ENCODE measurements at regions not wholly inside any gene's neighbourhood (a gene's known extent, or its start where the extent isn't known, plus 50 kb on each side); places are given as distances from the start of the nearest gene placed in this dataset.

GRCh38 chr17:77304746-77305473, 164.1 kb downstream of the SEC14L1 start (continued):
- TF ChIP-seq ZNF205 (CRISPR knock-in tag; IDR thresholded peaks at IDR 0.05): peak; percentile 73; the same call in 1 of the 2 replicates
- peak; percentile 51 for TF ChIP-seq FOXA3 (CRISPR knock-in tag; IDR thresholded peaks at IDR 0.05)
- TF ChIP-seq RARA (CRISPR knock-in tag; IDR thresholded peaks at IDR 0.05): peak; percentile 91
- peak; percentile 12; the same call in 1 of the 2 replicates for TF ChIP-seq POGZ (CRISPR knock-in tag; IDR thresholded peaks at IDR 0.05)
- no peak for TF ChIP-seq NPAS2 (CRISPR knock-in tag; IDR thresholded peaks at IDR 0.05; ENCODE audit: borderline replicate concordance)
- no peak for TF ChIP-seq KLF12 (CRISPR knock-in tag; IDR thresholded peaks at IDR 0.05; ENCODE audit: borderline replicate concordance)
- TF ChIP-seq RARG (CRISPR knock-in tag; IDR thresholded peaks at IDR 0.05; ENCODE audit: low read depth): no peak
- TF ChIP-seq TOE1 (CRISPR knock-in tag; IDR thresholded peaks at IDR 0.05): no peak
- TF ChIP-seq ADNP (CRISPR knock-in tag; IDR thresholded peaks at IDR 0.05): no peak
- TF ChIP-seq ZNF121 (CRISPR knock-in tag; IDR thresholded peaks at IDR 0.05): no peak
- TF ChIP-seq E2F5 (CRISPR knock-in tag; conservative IDR thresholded peaks at IDR 0.05): no peak
- TF ChIP-seq ZNF264 (CRISPR knock-in tag; IDR thresholded peaks at IDR 0.05): no peak
- TF ChIP-seq ATF1 (CRISPR knock-in tag; IDR thresholded peaks at IDR 0.05): no peak
- peak; percentile 18; the same call in 1 of the 2 replicates for TF ChIP-seq NFKB2 (CRISPR knock-in tag; IDR thresholded peaks at IDR 0.05; ENCODE audit: borderline replicate concordance)
- TF ChIP-seq ZNF292 (CRISPR knock-in tag; IDR thresholded peaks at IDR 0.05; ENCODE audit: borderline replicate concordance, low read depth): peak; percentile 85; the same call in 1 of the 2 replicates
- TF ChIP-seq GABPA (IDR thresholded peaks at IDR 0.05; ENCODE audit: low read depth, low read length): no peak
- no peak for TF ChIP-seq GABPA (CRISPR knock-in tag; IDR thresholded peaks at IDR 0.05; ENCODE audit: low read depth)
- TF ChIP-seq ATM (IDR thresholded peaks at IDR 0.05; ENCODE audit: borderline replicate concordance): no peak
- TF ChIP-seq ZNF710 (CRISPR knock-in tag; IDR thresholded peaks at IDR 0.05; ENCODE audit: borderline replicate concordance): no peak
- no peak for TF ChIP-seq MAFF (IDR thresholded peaks at IDR 0.05; ENCODE audit: low read depth, low read length)
- TF ChIP-seq ZBTB34 (CRISPR knock-in tag; IDR thresholded peaks at IDR 0.05): no peak
- TF ChIP-seq MIER2 (CRISPR knock-in tag; IDR thresholded peaks at IDR 0.05): no peak
- no peak for TF ChIP-seq ZBTB39 (CRISPR knock-in tag; IDR thresholded peaks at IDR 0.05)
- TF ChIP-seq ZBTB42 (CRISPR knock-in tag; IDR thresholded peaks at IDR 0.05): no peak; the same call in 1 of the 2 replicates
- TF ChIP-seq JUNB (CRISPR knock-in tag; IDR thresholded peaks at IDR 0.05; ENCODE audit: borderline replicate concordance): no peak
- peak; percentile 83 for TF ChIP-seq HDAC2 (CRISPR knock-in tag; IDR thresholded peaks at IDR 0.05)

All from HepG2 (cell line).